PC-9 (cell line): ENCODE measurements at regions not wholly inside any gene's neighbourhood (a gene's known extent, or its start where the extent isn't known, plus 50 kb on each side); places are given as distances from the start of the nearest gene placed in this dataset.

Source experiments
- BruUV-seq: library from RNA; stranded (reverse); fragments of 400-500 nt; replicated peaks from 2 replicates; lab custom pipeline; 2021; lab: Mats Ljungman, UMichigan
- CTCF ChIA-PET: fragments of 300-600 bp; sonication (Branson Sonifier 250); formaldehyde crosslinking; loops from one replicate; lab custom pipeline; 2022; ENCODE audit warnings: antibody characterized with exemption; lab: Charles Lee
- POLR2A ChIA-PET: fragments of 300-600 bp; sonication (Branson Sonifier 250); formaldehyde crosslinking; loops from one replicate; lab custom pipeline; 2022; ENCODE audit warnings: antibody characterized with exemption; ENCODE audit not compliant: unreplicated experiment; lab: Charles Lee
- DNase-seq, 2 experiments: peaks; one replicate each; pipeline versions ENCODE4 v3.0.0 to v3.0.0-alpha.2; 2015 to 2022; ENCODE audit warnings: mixed read lengths in 1 of 2
- H2AFZ ChIP-seq: fragments of 200-600 bp; sonication (generic); 2 replicates; pipeline ENCODE4 v1.8.1; 2017; ENCODE audit warnings: antibody characterized with exemption
- H3F3A ChIP-seq: fragments of 200-600 bp; sonication (generic); 2 replicates; pipeline ENCODE4 v1.8.1; 2017; ENCODE audit warnings: antibody characterized with exemption, mild to moderate bottlenecking, low read depth; ENCODE audit not compliant: insufficient read depth
- H3K27ac ChIP-seq: fragments of 200-600 bp; sonication (generic); 2 replicates; pipeline ENCODE4 v1.6.1; 2016; ENCODE audit warnings: mixed run types
- H3K27me3 ChIP-seq: fragments of 200-600 bp; sonication (generic); 2 replicates; pipeline ENCODE4 v1.6.1; 2016; ENCODE audit warnings: low read depth, mixed run types; ENCODE audit not compliant: insufficient read depth
- H3K36me3 ChIP-seq: fragments of 200-600 bp; sonication (generic); 2 replicates; pipeline ENCODE4 v1.6.1; 2016; ENCODE audit warnings: low read depth, mixed run types
- H3K4me1 ChIP-seq: fragments of 200-600 bp; sonication (generic); replicated peaks from 2 replicates; pipeline ENCODE4 v1.6.1; 2016; ENCODE audit warnings: mixed run types; ENCODE audit not compliant: insufficient read depth
- H3K4me2 ChIP-seq: fragments of 200-600 bp; sonication (generic); 2 replicates; pipeline ENCODE4 v1.6.1; 2017; ENCODE audit warnings: mixed run types
- H3K4me3 ChIP-seq: fragments of 200-600 bp; sonication (generic); 2 replicates; pipeline ENCODE4 v1.6.1; 2016; ENCODE audit warnings: mixed run types
- H3K79me2 ChIP-seq: fragments of 200-600 bp; sonication (generic); 2 replicates; pipeline ENCODE4 v1.6.1; 2017; ENCODE audit warnings: low read depth, mixed run types
- H3K9me2 ChIP-seq: fragments of 200-600 bp; sonication (generic); 2 replicates; pipeline ENCODE4 v1.8.1; 2017; ENCODE audit warnings: mild to moderate bottlenecking; ENCODE audit not compliant: insufficient read depth
- H3K9me3 ChIP-seq: fragments of 200-600 bp; sonication (generic); 2 replicates; pipeline ENCODE4 v1.8.1; 2016; ENCODE audit warnings: low read depth; ENCODE audit not compliant: insufficient read depth
- H4K20me1 ChIP-seq: fragments of 200-600 bp; sonication (generic); 2 replicates; pipeline ENCODE4 v1.8.1; 2017; ENCODE audit not compliant: insufficient read depth
- EZH2 ChIP-seq: fragments of 200-600 bp; sonication (generic); IDR thresholded peaks from 2 replicates; pipeline ENCODE4 v1.8.0; 2017; ENCODE audit warnings: antibody characterized with exemption, low read depth
- intact Hi-C: fragments of 100-400 bp; cut with micrococcal nuclease; formaldehyde crosslinking; loops from one replicate; pipeline ENCODE4 v1.10.0; 2022; ENCODE audit not compliant: unreplicated experiment
- TF ChIP-seq, protein P1 (sequence below): fragments of 200-600 bp; sonication (generic); conservative IDR thresholded peaks from 2 replicates; pipeline ENCODE4 v1.6.1; 2017; ENCODE audit warnings: mixed run types, antibody characterized with exemption, mild to moderate bottlenecking, moderate library complexity

- H3K4me2 ChIP-seq: no peak overlapping the region
- POLR2A ChIA-PET: no interaction called here
These were observed 74.4 kb upstream of the GULP1 start for GRCh38 chr2:188217264-188217663.

GRCh38 chr2:188219541-188219940, 72.1 kb upstream of the GULP1 start:
- Histone ChIP-seq H3K9me3 (no peaks in the 10 kb centered on the region), H3K27ac (no peak overlapping the region), H3K36me3 (no peaks in the 10 kb centered on the region), H3K27me3 (no peaks in the 10 kb centered on the region), H3K79me2 (no peaks in the 10 kb centered on the region), H2AFZ (no peak overlapping the region), H3F3A (no peaks in the 10 kb centered on the region), H3K4me3 (no peak overlapping the region), H3K9me2 (no peaks in the 10 kb centered on the region), H3K4me2 (no peak overlapping the region), H4K20me1 (no peaks in the 10 kb centered on the region), H3K4me1 (no peaks in the 10 kb centered on the region)
- no peak for TF ChIP-seq EZH2
- TF ChIP-seq, protein P1, sequence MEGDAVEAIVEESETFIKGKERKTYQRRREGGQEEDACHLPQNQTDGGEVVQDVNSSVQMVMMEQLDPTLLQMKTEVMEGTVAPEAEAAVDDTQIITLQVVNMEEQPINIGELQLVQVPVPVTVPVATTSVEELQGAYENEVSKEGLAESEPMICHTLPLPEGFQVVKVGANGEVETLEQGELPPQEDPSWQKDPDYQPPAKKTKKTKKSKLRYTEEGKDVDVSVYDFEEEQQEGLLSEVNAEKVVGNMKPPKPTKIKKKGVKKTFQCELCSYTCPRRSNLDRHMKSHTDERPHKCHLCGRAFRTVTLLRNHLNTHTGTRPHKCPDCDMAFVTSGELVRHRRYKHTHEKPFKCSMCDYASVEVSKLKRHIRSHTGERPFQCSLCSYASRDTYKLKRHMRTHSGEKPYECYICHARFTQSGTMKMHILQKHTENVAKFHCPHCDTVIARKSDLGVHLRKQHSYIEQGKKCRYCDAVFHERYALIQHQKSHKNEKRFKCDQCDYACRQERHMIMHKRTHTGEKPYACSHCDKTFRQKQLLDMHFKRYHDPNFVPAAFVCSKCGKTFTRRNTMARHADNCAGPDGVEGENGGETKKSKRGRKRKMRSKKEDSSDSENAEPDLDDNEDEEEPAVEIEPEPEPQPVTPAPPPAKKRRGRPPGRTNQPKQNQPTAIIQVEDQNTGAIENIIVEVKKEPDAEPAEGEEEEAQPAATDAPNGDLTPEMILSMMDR: no peak
- ChIA-PET CTCF (no interaction called here), POLR2A (no interaction called here)
- intact Hi-C loops: no loop called here
- no peak for DNase-seq
- BruUV-seq: no TSS peak

More at GRCh38 chr2:188217264-188217663, 74.4 kb upstream of the GULP1 start:
- Histone ChIP-seq H3K4me3 (no peak overlapping the region), H3K27ac (no peak overlapping the region), H2AFZ (no peak overlapping the region), H3K27me3 (no peaks in the 10 kb centered on the region), H3K9me2 (no peaks in the 10 kb centered on the region), H3K36me3 (no peaks in the 10 kb centered on the region), H3F3A (no peaks in the 10 kb centered on the region), H4K20me1 (no peaks in the 10 kb centered on the region), H3K79me2 (no peaks in the 10 kb centered on the region), H3K4me1 (no peaks in the 10 kb centered on the region), H3K9me3 (no peaks in the 10 kb centered on the region)
- no TSS peak for BruUV-seq
- TF ChIP-seq EZH2: no peak
- TF ChIP-seq, protein P1: no peak
- DNase-seq: no peak
- CTCF ChIA-PET: no interaction called here
- intact Hi-C loops: no loop called here

DNA sequence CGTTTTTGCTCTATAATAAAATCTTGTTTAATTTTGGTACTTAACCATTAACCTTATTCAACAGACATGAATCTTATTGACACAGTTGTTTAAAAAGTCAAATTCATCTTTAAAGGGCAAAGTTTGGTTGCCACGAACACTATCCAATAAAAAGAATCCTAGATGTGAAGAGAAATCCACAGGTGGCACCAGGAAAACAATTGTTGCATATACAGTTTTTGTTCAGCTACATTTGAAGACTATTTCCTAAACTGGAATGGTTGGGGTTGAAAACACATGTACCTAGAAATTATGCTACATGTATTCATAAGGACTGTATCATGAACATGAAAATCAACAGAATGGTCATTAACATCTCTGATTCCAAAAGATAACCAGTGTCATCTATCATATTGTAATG, 71.1 kb upstream of the GULP1 start:
- H3K9me3 ChIP-seq: no peaks in the 10 kb centered on the region
- no peaks in the 10 kb centered on the region for H3K36me3 ChIP-seq
- no TSS peak for BruUV-seq
- no peaks in the 10 kb centered on the region for H3K79me2 ChIP-seq
- TF ChIP-seq, protein P1: no peak
- TF ChIP-seq EZH2: no peak
- no peaks in the 10 kb centered on the region for H3K4me1 ChIP-seq
- CTCF ChIA-PET: no interaction called here
- intact Hi-C loops: no loop called here
- H3K4me2 ChIP-seq: no peak overlapping the region
- H3F3A ChIP-seq: no peaks in the 10 kb centered on the region
- no peak overlapping the region for H3K4me3 ChIP-seq
- no peaks in the 10 kb centered on the region for H3K27me3 ChIP-seq
- H3K9me2 ChIP-seq: no peaks in the 10 kb centered on the region
- no peaks in the 10 kb centered on the region for H4K20me1 ChIP-seq
- no peak for DNase-seq
- no peak overlapping the region for H2AFZ ChIP-seq
- POLR2A ChIA-PET: no interaction called here
- H3K27ac ChIP-seq: no peak overlapping the region
